Stimulated activated naive CD8-positive, alpha-beta T cell treated with anti-CD3 and anti-CD28 coated beads, Interleukin-15, amount 100 ng/mL, for 72 hours (primary cell): ENCODE measurements at regions not wholly inside any gene's neighbourhood (a gene's known extent, or its start where the extent isn't known, plus 50 kb on each side); places are given as distances from the start of the nearest gene placed in this dataset.
A peak's percentile ranks its signal among the peaks of the same experiment; 100 is the strongest.

Source experiments
- ATAC-seq: fragments of 150-1000 bp; cut with Tn5 transposase; 2 replicates; pipeline ENCODE4 v1.10.0; 2021; ENCODE audit warnings: mild to moderate bottlenecking, moderate library complexity
- DNase-seq, 2 donors: peaks; one replicate each; pipeline ENCODE4 v3.0.0; 2021 to 2022
- H3K27ac Mint-ChIP-seq, 2 donors: one replicate each; pipeline ENCODE4 v1.8.0; 2022; ENCODE audit warnings: mild to moderate bottlenecking in 2 of 2, mixed read lengths in 2 of 2, moderate library complexity in 2 of 2
- H3K27me3 Mint-ChIP-seq: one replicate; pipeline ENCODE4 v1.8.0; 2022; ENCODE audit warnings: mixed read lengths
- H3K4me1 Mint-ChIP-seq: one replicate; pipeline ENCODE4 v1.8.0; 2022; ENCODE audit warnings: mild to moderate bottlenecking, mixed read lengths
- H3K4me3 Mint-ChIP-seq, 2 donors: one replicate each; pipeline ENCODE4 v1.8.0; 2022; ENCODE audit warnings: mild to moderate bottlenecking in 2 of 2, mixed read lengths in 2 of 2, moderate library complexity in 1 of 2
- H3K9me3 Mint-ChIP-seq, 2 donors: one replicate each; pipeline ENCODE4 v1.8.0; 2022; ENCODE audit warnings: mixed read lengths in 2 of 2

GRCh38 chr13:61989978-61990377 is 574.3 kb upstream of the PCDH20 start:
- ATAC-seq, result no peak
- H3K9me3 Mint-ChIP-seq, result peaks cover 7 to 9% of the 10 kb centered on the region in 2 donors
- no peak overlapping the region for H3K27ac Mint-ChIP-seq
- no peak overlapping the region for H3K4me3 Mint-ChIP-seq
- H3K4me1 Mint-ChIP-seq, result no peaks in the 10 kb centered on the region
- no peaks in the 10 kb centered on the region for H3K27me3 Mint-ChIP-seq
- DNase-seq, result no peak

GRCh38 chr13:61988810-61989209 is 573.2 kb upstream of the PCDH20 start:
- H3K27me3 Mint-ChIP-seq, result no peaks in the 10 kb centered on the region
- H3K9me3 Mint-ChIP-seq, result peaks cover 0 to under 1% of the 10 kb centered on the region in 2 donors
- H3K4me1 Mint-ChIP-seq, result no peaks in the 10 kb centered on the region
- DNase-seq (no peak), ATAC-seq (no peak)
- no peak overlapping the region for H3K27ac Mint-ChIP-seq
- H3K4me3 Mint-ChIP-seq, result no peak overlapping the region

- Mint-ChIP-seq H3K27ac (no peak overlapping the region), H3K9me3 (peaks cover 9 to 14% of the 10 kb centered on the region in 2 donors), H3K4me3 (no peak overlapping the region), H3K4me1 (no peaks in the 10 kb centered on the region), H3K27me3 (no peaks in the 10 kb centered on the region)
- ATAC-seq (no peak), DNase-seq (no peak)
Measured at GRCh38 chr13:61975001-61975400, 559.4 kb upstream of the PCDH20 start.

- DNase-seq (no peak), ATAC-seq (no peak)
- no peak overlapping the region for H3K27ac Mint-ChIP-seq
- H3K4me3 Mint-ChIP-seq, result no peak overlapping the region
- H3K27me3 Mint-ChIP-seq, result no peaks in the 10 kb centered on the region
- H3K9me3 Mint-ChIP-seq, result no peaks in the 10 kb centered on the region
- H3K4me1 Mint-ChIP-seq, result no peaks in the 10 kb centered on the region
Measured at GRCh38 chr13:61965756-61966155, 550.1 kb upstream of the PCDH20 start.

GRCh38 chr13:61960981-61961380 is 545.3 kb upstream of the PCDH20 start:
- no peak overlapping the region for H3K27ac Mint-ChIP-seq
- no peaks in the 10 kb centered on the region for H3K27me3 Mint-ChIP-seq
- ATAC-seq (no peak), DNase-seq (no peak)
- no peak overlapping the region for H3K4me3 Mint-ChIP-seq
- H3K4me1 Mint-ChIP-seq, result no peaks in the 10 kb centered on the region
- no peaks in the 10 kb centered on the region for H3K9me3 Mint-ChIP-seq

GRCh38 chr13:61954092-61954491 is 538.4 kb upstream of the PCDH20 start:
- DNase-seq, result no peak
- no peak for ATAC-seq
- Mint-ChIP-seq H3K9me3 (peaks cover 0 to 4% of the 10 kb centered on the region in 2 donors), H3K4me1 (no peaks in the 10 kb centered on the region), H3K27ac (no peak overlapping the region), H3K27me3 (no peaks in the 10 kb centered on the region), H3K4me3 (no peak overlapping the region)

- Mint-ChIP-seq H3K4me3 (no peak overlapping the region), H3K27me3 (no peaks in the 10 kb centered on the region), H3K4me1 (no peaks in the 10 kb centered on the region), H3K9me3 (peaks cover 0 to 4% of the 10 kb centered on the region in 2 donors), H3K27ac (no peak overlapping the region)
- DNase-seq (no peak), ATAC-seq (no peak)
Measured at GRCh38 chr13:61950828-61951227, 535.2 kb upstream of the PCDH20 start.

GRCh38 chr13:61944329-61944929 is 528.8 kb upstream of the PCDH20 start:
- peaks cover 18 to 21% of the 10 kb centered on the region in 2 donors for H3K9me3 Mint-ChIP-seq
- H3K4me1 Mint-ChIP-seq, result no peaks in the 10 kb centered on the region
- ATAC-seq, result no peak
- H3K27ac Mint-ChIP-seq, result no peak overlapping the region
- H3K4me3 Mint-ChIP-seq, result no peak overlapping the region
- no peaks in the 10 kb centered on the region for H3K27me3 Mint-ChIP-seq
- DNase-seq, result no peak

GRCh38 chr13:61935710-61936109 is 520.1 kb upstream of the PCDH20 start:
- peak overlapping the region in 1 of 2 donors; percentile 86 for H3K27ac Mint-ChIP-seq
- H3K9me3 Mint-ChIP-seq, result peaks cover 3 to 4% of the 10 kb centered on the region in 2 donors
- DNase-seq (no peak), ATAC-seq (no peak)
- no peaks in the 10 kb centered on the region for H3K27me3 Mint-ChIP-seq
- no peak overlapping the region for H3K4me3 Mint-ChIP-seq
- H3K4me1 Mint-ChIP-seq, result no peaks in the 10 kb centered on the region

- no peak for ATAC-seq
- no peak for DNase-seq
- Mint-ChIP-seq H3K27ac (no peak overlapping the region), H3K27me3 (no peaks in the 10 kb centered on the region), H3K9me3 (peaks cover 16 to 18% of the 10 kb centered on the region in 2 donors), H3K4me3 (no peak overlapping the region), H3K4me1 (no peaks in the 10 kb centered on the region)
Measured at GRCh38 chr13:61927648-61928047, 512.0 kb upstream of the PCDH20 start.

- ATAC-seq (no peak), DNase-seq (no peak)
- Mint-ChIP-seq H3K4me3 (no peak overlapping the region), H3K27me3 (no peaks in the 10 kb centered on the region), H3K4me1 (no peaks in the 10 kb centered on the region), H3K9me3 (peaks cover 16 to 32% of the 10 kb centered on the region in 2 donors), H3K27ac (no peak overlapping the region)
Measured at GRCh38 chr13:61918841-61919240, 503.2 kb upstream of the PCDH20 start.

GRCh38 chr13:61916483-61916882 is 500.8 kb upstream of the PCDH20 start:
- DNase-seq (no peak), ATAC-seq (no peak)
- Mint-ChIP-seq H3K27ac (no peak overlapping the region), H3K4me1 (no peaks in the 10 kb centered on the region), H3K4me3 (no peak overlapping the region), H3K27me3 (no peaks in the 10 kb centered on the region), H3K9me3 (peaks cover 8 to 19% of the 10 kb centered on the region in 2 donors)

- DNase-seq, result no peak
- no peak overlapping the region for H3K4me3 Mint-ChIP-seq
- no peak overlapping the region for H3K27ac Mint-ChIP-seq
- ATAC-seq, result no peak
- H3K9me3 Mint-ChIP-seq, result peaks cover 0 to 5% of the 10 kb centered on the region in 2 donors
- no peaks in the 10 kb centered on the region for H3K27me3 Mint-ChIP-seq
- no peaks in the 10 kb centered on the region for H3K4me1 Mint-ChIP-seq
Measured at GRCh38 chr13:61913183-61913582, 497.5 kb upstream of the PCDH20 start.

- Mint-ChIP-seq H3K27ac (no peak overlapping the region), H3K27me3 (no peaks in the 10 kb centered on the region), H3K4me3 (no peak overlapping the region), H3K9me3 (no peaks in the 10 kb centered on the region), H3K4me1 (no peaks in the 10 kb centered on the region)
- ATAC-seq (no peak), DNase-seq (no peak)
Measured at GRCh38 chr13:61908906-61909615, 493.4 kb upstream of the PCDH20 start.

GRCh38 chr13:61905054-61905453 is 489.4 kb upstream of the PCDH20 start:
- no peaks in the 10 kb centered on the region for H3K27me3 Mint-ChIP-seq

GRCh38 chr13:61901946-61902541 is 486.4 kb upstream of the PCDH20 start:
- Mint-ChIP-seq H3K9me3 (no peaks in the 10 kb centered on the region), H3K27ac (no peak overlapping the region), H3K4me1 (no peaks in the 10 kb centered on the region), H3K4me3 (no peak overlapping the region), H3K27me3 (no peaks in the 10 kb centered on the region)
- DNase-seq (no peak), ATAC-seq (no peak)

More at GRCh38 chr13:61905054-61905453, 489.4 kb upstream of the PCDH20 start:
- H3K4me1 Mint-ChIP-seq, result no peaks in the 10 kb centered on the region
- ATAC-seq (no peak), DNase-seq (no peak)
- no peaks in the 10 kb centered on the region for H3K9me3 Mint-ChIP-seq
- no peak overlapping the region for H3K27ac Mint-ChIP-seq
- no peak overlapping the region for H3K4me3 Mint-ChIP-seq
